GM13977 (cell line): ENCODE measurements at regions not wholly inside any gene's neighbourhood (a gene's known extent, or its start where the extent isn't known, plus 50 kb on each side); places are given as distances from the start of the nearest gene placed in this dataset.

Experiments
- DNase-seq: peaks from one replicate; pipeline ENCODE4 v3.0.0; 2012; ENCODE audit warnings: low spot score
- in situ Hi-C: fragments of 300-500 bp; cut with MboI; formaldehyde crosslinking; loops from one replicate; pipeline ENCODE4 v1.12.0; 2022; ENCODE audit warnings: low sequenced_read_pairs, low pct_unique_long_range_greater_than_20kb, mixed read lengths, inconsistent platforms; ENCODE audit not compliant: unreplicated experiment
- TF ChIP-seq, protein P1 (sequence below): IDR thresholded peaks from 2 replicates; pipeline ENCODE4 v1.5.1; 2012; ENCODE audit warnings: mild to moderate bottlenecking, control low read depth; ENCODE audit not compliant: insufficient read depth; ENCODE audit errors: extremely low read depth, missing control alignments

DNA sequence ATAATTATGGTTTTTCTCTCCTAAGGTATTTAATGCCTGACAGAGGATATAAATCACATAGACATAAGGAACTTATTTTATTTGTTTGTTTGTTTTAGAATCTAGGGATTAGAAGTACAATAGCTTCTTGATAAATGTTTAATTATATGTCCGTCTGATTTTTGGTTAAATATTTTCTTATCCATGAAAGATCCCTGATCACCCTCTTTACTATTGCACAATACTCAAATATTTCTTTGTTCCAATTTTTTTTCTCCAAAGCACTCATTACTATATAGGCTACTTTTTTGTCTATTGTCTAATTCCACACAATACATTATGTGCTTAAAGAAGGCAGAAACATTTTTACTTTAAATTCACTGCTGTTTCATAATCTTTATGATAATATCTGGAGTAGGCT is 875.8 kb downstream of the TDRD15 start:
- TF ChIP-seq, protein P1, sequence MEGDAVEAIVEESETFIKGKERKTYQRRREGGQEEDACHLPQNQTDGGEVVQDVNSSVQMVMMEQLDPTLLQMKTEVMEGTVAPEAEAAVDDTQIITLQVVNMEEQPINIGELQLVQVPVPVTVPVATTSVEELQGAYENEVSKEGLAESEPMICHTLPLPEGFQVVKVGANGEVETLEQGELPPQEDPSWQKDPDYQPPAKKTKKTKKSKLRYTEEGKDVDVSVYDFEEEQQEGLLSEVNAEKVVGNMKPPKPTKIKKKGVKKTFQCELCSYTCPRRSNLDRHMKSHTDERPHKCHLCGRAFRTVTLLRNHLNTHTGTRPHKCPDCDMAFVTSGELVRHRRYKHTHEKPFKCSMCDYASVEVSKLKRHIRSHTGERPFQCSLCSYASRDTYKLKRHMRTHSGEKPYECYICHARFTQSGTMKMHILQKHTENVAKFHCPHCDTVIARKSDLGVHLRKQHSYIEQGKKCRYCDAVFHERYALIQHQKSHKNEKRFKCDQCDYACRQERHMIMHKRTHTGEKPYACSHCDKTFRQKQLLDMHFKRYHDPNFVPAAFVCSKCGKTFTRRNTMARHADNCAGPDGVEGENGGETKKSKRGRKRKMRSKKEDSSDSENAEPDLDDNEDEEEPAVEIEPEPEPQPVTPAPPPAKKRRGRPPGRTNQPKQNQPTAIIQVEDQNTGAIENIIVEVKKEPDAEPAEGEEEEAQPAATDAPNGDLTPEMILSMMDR: no peak
- in situ Hi-C loops: no loop called here
- DNase-seq: no peak

- DNase-seq: no peak
- in situ Hi-C loops: no loop called here
- TF ChIP-seq, protein P1: no peak
Measured at GRCh38 chr2:22002066-22002465, 878.3 kb downstream of the TDRD15 start.

DNA sequence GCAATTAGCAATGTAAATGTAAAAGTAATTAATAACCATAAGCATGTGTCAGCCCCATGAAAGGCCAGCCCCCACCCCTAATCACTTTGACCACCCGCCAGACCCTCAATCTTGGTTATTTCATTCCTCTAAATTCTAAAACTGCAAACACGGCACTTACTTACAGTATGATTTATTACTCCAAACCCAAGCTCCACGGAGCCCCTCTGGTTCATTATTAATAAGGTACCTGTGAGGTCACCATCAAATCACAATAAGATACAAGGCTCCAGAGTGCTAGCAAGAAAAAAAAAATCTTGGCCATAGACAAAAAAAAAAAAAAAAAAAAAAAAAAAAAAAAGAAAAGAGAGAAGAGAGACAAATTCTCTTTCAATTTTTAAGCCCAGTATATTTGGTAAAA is 879.5 kb downstream of the TDRD15 start:
- TF ChIP-seq, protein P1: no peak
- no peak for DNase-seq
- in situ Hi-C loops: no loop called here

DNA sequence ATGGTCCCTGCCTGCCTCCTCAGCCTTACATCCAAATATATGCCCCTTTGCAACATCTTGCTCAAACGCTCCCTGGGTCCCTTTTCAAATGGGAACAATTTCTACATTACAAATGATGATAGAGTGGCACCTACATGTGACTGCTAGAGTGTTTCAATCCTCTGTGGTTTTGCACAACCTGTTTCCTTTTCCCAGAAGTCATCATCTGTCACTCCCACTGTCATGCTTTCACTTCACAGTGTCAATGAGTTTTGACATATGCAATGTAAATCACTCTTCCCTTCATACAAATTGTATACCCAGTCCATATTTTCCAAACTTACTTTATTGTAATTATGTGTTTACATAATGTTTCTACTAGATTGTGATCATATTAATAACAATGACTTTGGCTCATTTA is 887.3 kb downstream of the TDRD15 start:
- DNase-seq: no peak
- in situ Hi-C loops: no loop called here
- TF ChIP-seq, protein P1: no peak

- DNase-seq: no peak
- TF ChIP-seq, protein P1: no peak
- in situ Hi-C loops: no loop called here
Measured at GRCh38 chr2:22020091-22020742, 896.4 kb downstream of the TDRD15 start.

DNA sequence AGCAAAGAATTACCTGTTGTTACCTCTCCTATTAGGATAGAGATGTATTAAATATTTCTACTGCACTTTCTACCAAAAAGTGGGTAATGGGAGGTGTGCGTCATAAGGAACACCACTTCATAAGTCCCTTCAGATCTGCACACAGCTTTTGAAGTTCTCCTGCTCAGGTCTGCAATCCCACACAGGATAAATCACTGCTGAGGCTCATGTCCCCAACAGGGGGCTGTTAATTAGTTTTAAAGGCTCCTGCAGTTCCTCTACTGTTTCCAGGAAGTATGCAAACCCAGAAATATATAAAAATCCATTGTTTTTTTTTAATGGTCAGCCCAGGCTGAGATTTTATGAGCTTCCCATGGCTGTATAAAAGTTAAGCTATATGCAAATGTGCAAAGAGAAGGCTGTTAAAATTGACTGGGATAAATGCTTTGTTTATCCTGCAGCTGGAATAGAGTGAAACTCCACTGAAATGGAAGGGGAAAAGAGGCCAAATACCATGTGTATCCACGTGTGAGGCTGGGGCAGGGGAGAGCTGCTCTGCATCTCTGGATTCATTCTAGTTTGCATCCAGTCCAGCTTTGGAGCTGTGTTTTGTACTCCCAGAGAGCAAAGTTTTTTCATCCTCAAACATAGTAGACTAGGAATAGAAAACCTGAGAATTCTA is 903.7 kb downstream of the TDRD15 start:
- no peak for DNase-seq
- in situ Hi-C loops: no loop called here
- TF ChIP-seq, protein P1: no peak
